GM23248 (cell line): ENCODE measurements at regions not wholly inside any gene's neighbourhood (a gene's known extent, or its start where the extent isn't known, plus 50 kb on each side); places are given as distances from the start of the nearest gene placed in this dataset.

Source experiments
- EZH2 ChIP-seq: fragments of 200-600 bp; sonication (generic); IDR thresholded peaks from 2 replicates; pipeline ENCODE4 v1.6.1; 2018; ENCODE audit warnings: antibody characterized with exemption, mild to moderate bottlenecking; ENCODE audit not compliant: insufficient read depth, poor library complexity, severe bottlenecking
- EZH2phosphoT487 ChIP-seq: fragments of 200-600 bp; sonication (generic); IDR thresholded peaks from 2 replicates; pipeline ENCODE4 v1.6.1; 2018; ENCODE audit warnings: antibody characterized with exemption, moderate library complexity, mild to moderate bottlenecking, low read depth; ENCODE audit not compliant: insufficient read depth

GRCh38 chr2:56012221-56012765 lies 88.7 kb upstream of the EFEMP1 start:
- TF ChIP-seq EZH2 (no peak), EZH2phosphoT487 (no peak)
